HG02885 (cell line): ENCODE measurements at regions not wholly inside any gene's neighbourhood (a gene's known extent, or its start where the extent isn't known, plus 50 kb on each side); places are given as distances from the start of the nearest gene placed in this dataset.
A peak's percentile ranks its signal among the peaks of the same experiment; 100 is the strongest.

Source experiments
- ATAC-seq: cut with Tn5 transposase; IDR thresholded peaks from one replicate; pipeline ENCODE4 v1.9.1; 2021; ENCODE audit warnings: mild to moderate bottlenecking; ENCODE audit not compliant: unreplicated experiment, poor library complexity

GRCh38 chr6:11366934-11367637 is 134.6 kb upstream of the NEDD9 start:
- no peak for ATAC-seq

GRCh38 chr6:11366183-11366933 is 133.9 kb upstream of the NEDD9 start:
- peak; percentile 77 for ATAC-seq

GRCh38 chr6:11364971-11365397 is 132.5 kb upstream of the NEDD9 start:
- no peak for ATAC-seq

- ATAC-seq: no peak
Observed at GRCh38 chr6:11363881-11364576, 131.6 kb upstream of the NEDD9 start.

GRCh38 chr6:11362564-11362963 is 130.1 kb upstream of the NEDD9 start:
- no peak for ATAC-seq

GRCh38 chr6:11358904-11359830 is 126.7 kb upstream of the NEDD9 start:
- no peak for ATAC-seq

- ATAC-seq: no peak
Observed at GRCh38 chr6:11357285-11357684, 124.8 kb upstream of the NEDD9 start.

- ATAC-seq: no peak
Observed at GRCh38 chr6:11356404-11357155, 124.1 kb upstream of the NEDD9 start.

GRCh38 chr6:11353921-11354389 is 121.5 kb upstream of the NEDD9 start:
- no peak for ATAC-seq

- ATAC-seq: no peak
Observed at GRCh38 chr6:11350294-11350693, 117.8 kb upstream of the NEDD9 start.

- no peak for ATAC-seq
Observed at GRCh38 chr6:11349880-11350279, 117.4 kb upstream of the NEDD9 start.

GRCh38 chr6:11346516-11346915 is 114.0 kb upstream of the NEDD9 start:
- peak; percentile 81 for ATAC-seq

GRCh38 chr6:11345536-11345935 is 113.1 kb upstream of the NEDD9 start:
- ATAC-seq: no peak

GRCh38 chr6:11343963-11344723 is 111.7 kb upstream of the NEDD9 start:
- ATAC-seq: no peak

GRCh38 chr6:11341867-11342266 is 109.4 kb upstream of the NEDD9 start:
- no peak for ATAC-seq

- ATAC-seq: no peak
Observed at GRCh38 chr6:11341303-11341702, 108.8 kb upstream of the NEDD9 start.

GRCh38 chr6:11339380-11339779 is 106.9 kb upstream of the NEDD9 start:
- no peak for ATAC-seq

GRCh38 chr6:11337306-11337705 is 104.8 kb upstream of the NEDD9 start:
- no peak for ATAC-seq

- ATAC-seq: no peak
Observed at GRCh38 chr6:11335826-11336225, 103.4 kb upstream of the NEDD9 start.
